ENCODE measurements at regions not wholly inside any gene's neighbourhood (a gene's known extent, or its start where the extent isn't known, plus 50 kb on each side); places are given as distances from the start of the nearest gene placed in this dataset.

DNA sequence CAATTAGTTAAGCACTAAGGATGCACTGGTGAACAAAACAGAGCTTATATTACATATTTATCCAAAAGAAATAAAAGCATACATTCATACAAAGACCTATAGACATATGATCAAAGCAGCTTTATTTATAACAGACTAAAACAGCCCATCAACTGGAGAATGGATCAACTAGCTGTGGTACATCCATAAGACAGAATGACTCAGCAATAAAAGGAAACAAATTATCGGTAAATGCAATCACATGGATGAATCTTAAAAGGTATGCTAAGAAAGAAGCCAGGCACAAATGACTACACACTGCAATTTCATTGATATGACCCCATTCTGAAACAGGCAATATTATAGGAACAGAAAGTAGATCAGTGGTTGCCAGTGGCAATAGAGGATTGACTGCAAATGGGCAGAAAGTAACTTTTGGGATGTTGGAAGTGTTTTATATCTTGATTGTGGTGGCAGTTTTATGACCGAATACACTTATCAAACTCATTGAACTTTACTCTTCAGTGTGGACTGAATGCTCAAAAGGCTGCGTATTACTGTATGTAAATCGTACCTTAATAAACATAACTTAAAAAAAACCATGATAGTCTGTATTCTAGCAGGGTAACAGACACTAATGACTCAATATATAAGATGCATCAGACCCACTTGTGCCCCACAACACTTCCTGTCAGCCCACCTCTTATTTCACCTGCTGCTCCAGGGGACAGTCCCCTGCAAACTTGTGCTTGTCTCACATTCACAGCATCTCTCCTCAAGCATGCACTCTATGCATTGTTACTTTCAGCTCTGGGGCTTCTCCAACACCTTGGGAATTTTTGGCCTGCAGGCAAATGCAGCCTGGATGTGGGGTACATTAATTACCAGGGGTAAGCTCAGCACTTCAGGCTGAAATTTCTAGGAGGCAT, 59.1 kb downstream of the MID1IP1 start (continued):
- TF ChIP-seq MAFG (tag; conservative IDR thresholded peaks at IDR 0.05) (peak; percentile 86), MAFK (IDR thresholded peaks at IDR 0.05; ENCODE audit: low read length) (peak; percentile 54; the same call in 1 of the 2 replicates), ZEB2 (IDR thresholded peaks at IDR 0.05) (no peak)

DNA sequence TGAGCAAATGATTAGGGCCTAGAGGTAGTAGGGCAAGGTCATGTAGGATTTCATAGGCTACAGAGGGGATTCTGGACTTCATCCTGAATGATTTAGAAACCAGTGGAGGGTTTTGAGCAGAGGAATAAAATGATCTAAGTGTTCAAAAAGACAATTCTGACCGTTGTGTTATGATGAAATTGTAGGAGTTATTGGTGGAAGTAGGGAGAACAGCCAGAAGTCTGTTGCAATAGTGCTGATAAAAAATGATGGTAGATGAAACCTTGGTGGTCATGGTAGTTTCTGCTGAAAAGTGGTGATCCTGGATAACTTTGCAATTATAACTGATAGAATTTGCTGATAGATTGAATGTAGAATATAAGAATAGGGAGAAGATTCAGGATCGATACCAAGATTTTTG, 60.2 kb downstream of the MID1IP1 start:
- Histone ChIP-seq H3K79me2 (ENCODE audit: control insufficient read depth, insufficient read depth, low read length) (no peaks in the 10 kb centered on the region), H3K4me2 (ENCODE audit: insufficient read depth, low read length) (no peak overlapping the region), H3K27me3 (ENCODE audit: control insufficient read depth in 2 of 2, insufficient read depth in 2 of 2, low read length in 2 of 2) (no peaks in the 10 kb centered on the region; a peak in 1 of 5 replicates), H3K9me1 (ENCODE audit: control insufficient read depth, insufficient read depth, low read length) (no peaks in the 10 kb centered on the region), H3K36me3 (ENCODE audit: control insufficient read depth, insufficient read depth, low read length) (no peaks in the 10 kb centered on the region), H3K27ac (ENCODE audit: extremely low read depth, low read depth, low read length) (no peak overlapping the region), H3K9ac (ENCODE audit: insufficient read depth in 1 of 2, low read depth in 2 of 2, low read length in 2 of 2) (no peak overlapping the region), H2AFZ (ENCODE audit: low read depth, low read length) (no peak overlapping the region), H3K4me1 (replicated peaks in 1 of 2; ENCODE audit: control insufficient read depth in 2 of 2, insufficient read depth in 2 of 2, low read length in 2 of 2) (peaks cover 0 to 15% of the 10 kb centered on the region in 2 experiments; a peak in 3 of 5 replicates), H4K20me1 (replicated peaks; ENCODE audit: control insufficient read depth, insufficient read depth, low read length) (no peaks in the 10 kb centered on the region), H3K4me3 (no peak overlapping the region), H3K9me3 (replicated peaks; ENCODE audit: control insufficient read depth, insufficient read depth, low read depth, low read length) (no peaks in the 10 kb centered on the region)
- no peak for TF ChIP-seq CEBPG (CRISPR knock-in tag; IDR thresholded peaks at IDR 0.05)
- peak in 1 of 2 experiments; percentile 47; a peak in 2 of 4 replicates for TF ChIP-seq CEBPG (tag; conservative IDR thresholded peaks at IDR 0.05 in 1 of 2, IDR thresholded peaks at IDR 0.05 in 1 of 2)
- TF ChIP-seq NRF1 (conservative IDR thresholded peaks at IDR 0.05 in 1 of 2, IDR thresholded peaks at IDR 0.05 in 1 of 2): no peak
- TF ChIP-seq CEBPB (tag; IDR thresholded peaks at IDR 0.05): peak; percentile 45
- TF ChIP-seq GATAD2B (IDR thresholded peaks at IDR 0.05; ENCODE audit: borderline replicate concordance): no peak
- TF ChIP-seq ZNF134 (CRISPR knock-in tag; conservative IDR thresholded peaks at IDR 0.05): no peak
- 28% methylated on average over 2 of the region's 2 CpGs for WGBS (ENCODE audit: insufficient coverage, low coverage, missing lambda C conversion rate)
- no peak for FAIRE-seq
- DNase-seq (ENCODE audit: extremely low read depth in 1 of 4, low spot score in 3 of 4): no peak
- no TSS peak for BruUV-seq (replicated peaks)
- ChIA-PET CTCF (ENCODE audit: low intra/inter-chr PET ratio) (no interaction called here), POLR2A (no interaction called here)
- in situ Hi-C loops (cut with MboI) (no loop called here), intact Hi-C loops (cut with micrococcal nuclease) (no loop called here)
- no peak for ATAC-seq
